HG02678 (cell line): ENCODE measurements at regions not wholly inside any gene's neighbourhood (a gene's known extent, or its start where the extent isn't known, plus 50 kb on each side); places are given as distances from the start of the nearest gene placed in this dataset.
"Not testable (repeated sequence)": the region's sequence is repeated elsewhere in the genome, so short reads cannot be mapped to it uniquely, and the experiment has no call there.

ENCODE experiments used
- ATAC-seq: cut with Tn5 transposase; IDR thresholded peaks from one replicate; pipeline ENCODE4 v1.9.1; 2021; ENCODE audit warnings: mild to moderate bottlenecking, moderate library complexity; ENCODE audit not compliant: unreplicated experiment

DNA sequence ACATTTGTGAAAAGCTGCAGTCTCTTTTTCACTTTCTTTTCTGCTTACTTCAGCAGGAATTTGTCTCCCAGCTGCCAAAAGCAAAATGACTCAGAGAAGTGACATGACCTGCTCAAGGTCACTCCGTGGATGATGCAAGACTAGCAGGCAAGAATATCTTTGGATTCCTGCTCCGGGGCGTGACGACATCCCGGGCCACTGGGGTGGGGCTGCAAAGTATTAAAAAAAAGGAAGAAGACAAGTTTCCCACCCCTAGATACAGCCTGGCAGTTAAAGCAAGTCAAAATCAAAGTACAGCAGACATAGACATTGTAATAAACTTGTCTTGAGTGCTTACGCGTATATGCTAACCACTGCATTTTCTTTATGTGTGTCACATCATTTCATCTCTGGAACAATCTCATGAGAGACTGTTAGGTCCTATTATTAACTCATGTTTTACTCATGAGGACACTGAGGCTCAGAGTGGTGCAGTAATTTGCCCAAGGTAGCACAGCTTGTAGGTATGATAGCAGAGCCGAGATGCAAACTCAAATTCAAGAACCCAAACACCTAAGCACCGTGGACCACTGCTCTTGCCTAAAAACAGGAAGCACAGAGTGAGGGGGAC, 485.2 kb upstream of the PROK2 start:
- ATAC-seq: no peak

DNA sequence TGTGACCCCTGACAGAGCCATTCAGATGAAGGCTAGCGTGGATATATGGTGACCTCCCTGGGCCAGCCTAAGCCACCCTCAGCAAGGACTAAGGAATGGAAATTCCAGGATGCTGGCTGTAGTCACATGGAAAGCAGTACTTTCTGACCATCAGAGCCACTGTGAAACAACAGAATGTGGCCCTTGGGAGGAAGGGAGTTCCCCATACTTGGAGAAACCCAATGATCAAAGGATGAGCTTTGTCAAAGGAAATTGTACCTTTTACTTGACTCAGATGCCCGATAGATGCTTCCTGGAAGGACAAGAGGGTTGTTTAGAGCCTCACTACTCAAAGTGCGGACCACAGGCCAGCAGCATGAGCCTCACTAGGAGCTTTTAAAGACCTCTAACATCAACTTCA, 484.5 kb upstream of the PROK2 start:
- no peak for ATAC-seq

DNA sequence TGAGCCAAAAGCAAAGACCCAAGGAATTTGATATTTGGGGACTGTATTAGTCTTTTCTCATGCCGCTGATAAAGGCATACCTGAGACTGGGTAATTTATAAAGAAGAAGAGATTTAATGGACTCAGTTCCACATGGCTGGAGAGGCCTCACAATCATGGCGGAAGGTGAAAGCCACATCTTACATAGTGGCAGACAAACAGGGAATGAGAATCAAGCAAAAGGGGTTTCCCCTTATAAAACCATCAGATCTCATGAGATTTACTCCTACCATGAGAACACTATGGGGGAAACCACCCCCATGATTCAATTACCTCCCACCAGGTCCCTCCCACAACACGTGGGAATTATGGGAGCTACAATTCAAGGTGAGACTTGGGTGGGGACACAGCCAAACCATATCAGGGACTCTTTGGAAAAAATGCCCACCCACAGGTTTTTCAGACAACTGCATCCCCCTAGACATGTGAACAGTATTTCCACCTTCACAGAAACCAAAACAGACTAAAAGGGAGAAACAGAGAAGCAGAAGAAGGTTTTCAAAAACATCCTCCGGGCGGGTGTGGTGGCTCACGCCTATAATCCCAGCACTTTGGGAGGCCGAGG, 482.1 kb upstream of the PROK2 start:
- ATAC-seq: not testable (repeated sequence)

DNA sequence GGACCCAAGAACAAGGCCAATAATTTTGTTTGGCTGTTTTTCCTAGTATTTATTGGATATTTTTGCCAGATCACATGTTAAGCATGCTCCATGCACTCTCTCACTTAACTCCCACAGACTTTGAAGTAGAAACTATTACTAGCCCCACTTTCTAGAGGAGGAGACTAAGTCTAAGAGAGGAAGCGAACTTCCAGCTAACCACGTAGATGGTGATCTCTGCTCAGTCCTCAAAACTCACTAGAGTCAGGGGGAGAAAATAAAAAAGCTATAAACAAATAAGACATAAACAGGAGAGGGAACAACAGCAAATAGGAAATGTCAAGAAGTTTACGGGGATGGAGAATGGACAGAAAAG, 481.0 kb upstream of the PROK2 start:
- ATAC-seq: peak; percentile 29

DNA sequence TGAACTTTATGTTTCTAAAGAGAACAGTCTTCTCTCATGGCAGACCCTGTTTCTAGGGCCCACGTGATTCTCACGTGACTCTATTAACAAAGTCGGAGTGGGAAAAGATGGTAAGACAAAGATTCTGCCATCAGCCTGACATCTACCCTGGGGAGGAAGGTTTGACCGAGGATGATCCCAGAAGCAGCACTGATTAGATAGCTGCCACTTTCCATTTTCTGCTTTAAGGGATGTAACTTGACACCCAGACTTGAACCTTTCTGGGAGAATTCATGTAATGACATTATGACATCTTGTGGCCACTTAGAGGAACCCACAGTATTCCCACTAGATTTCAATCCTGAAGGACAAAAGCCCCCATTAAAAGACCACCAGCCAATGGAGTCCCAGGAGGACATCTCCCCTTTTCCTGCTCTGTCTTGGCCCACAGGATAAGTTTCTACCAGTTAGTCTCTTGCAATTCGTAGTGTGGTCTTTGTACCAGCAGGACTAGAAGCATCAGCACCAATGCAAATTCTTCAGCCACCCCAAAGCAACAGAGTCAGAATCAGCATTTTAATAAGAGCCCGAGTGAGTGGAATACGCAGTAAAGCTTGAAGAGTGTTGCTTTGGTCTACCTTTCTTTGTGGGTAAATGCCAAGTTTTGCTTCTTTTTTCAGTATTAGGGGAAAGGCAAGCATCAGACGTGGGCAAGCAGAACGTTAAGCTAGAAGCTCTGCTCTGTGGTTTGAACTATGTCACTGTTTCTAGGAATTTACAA, 480.5 kb upstream of the PROK2 start:
- peak; percentile 70 for ATAC-seq

DNA sequence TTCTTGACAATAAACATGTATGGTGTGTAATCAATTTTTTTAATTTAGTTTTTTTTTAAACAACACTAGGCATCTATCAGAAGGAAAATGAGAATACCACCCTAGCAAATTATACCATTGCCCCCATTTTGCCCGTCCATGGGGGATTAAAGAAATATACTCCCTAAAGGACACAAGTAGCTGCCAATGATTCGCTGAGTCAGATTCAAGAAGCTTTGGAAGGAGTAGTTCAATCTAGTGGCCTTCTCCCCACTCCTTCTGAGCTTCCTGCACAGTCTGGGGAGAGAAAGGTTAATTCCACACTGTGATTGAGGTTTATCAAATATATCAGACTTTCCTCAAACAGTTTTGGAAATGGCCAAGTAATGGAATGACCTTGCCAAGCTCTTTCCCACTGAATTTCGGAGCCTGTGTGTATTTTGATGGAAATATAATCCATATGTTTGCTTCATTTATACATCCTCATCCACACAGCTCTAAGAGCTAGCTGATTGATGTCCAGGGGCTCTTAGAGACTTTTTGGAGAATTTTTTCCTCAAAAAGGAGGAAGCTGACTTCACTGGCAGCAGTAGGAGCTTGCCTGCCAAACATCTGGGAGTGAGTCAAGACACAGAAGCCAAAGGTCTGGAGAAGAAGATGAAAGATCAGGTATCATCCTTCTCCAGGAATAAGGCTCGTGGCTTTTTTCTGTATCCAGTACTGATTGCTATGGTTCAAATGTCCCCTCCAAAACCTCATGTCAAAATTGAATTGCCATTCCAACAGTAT, 478.5 kb upstream of the PROK2 start:
- ATAC-seq: no peak

DNA sequence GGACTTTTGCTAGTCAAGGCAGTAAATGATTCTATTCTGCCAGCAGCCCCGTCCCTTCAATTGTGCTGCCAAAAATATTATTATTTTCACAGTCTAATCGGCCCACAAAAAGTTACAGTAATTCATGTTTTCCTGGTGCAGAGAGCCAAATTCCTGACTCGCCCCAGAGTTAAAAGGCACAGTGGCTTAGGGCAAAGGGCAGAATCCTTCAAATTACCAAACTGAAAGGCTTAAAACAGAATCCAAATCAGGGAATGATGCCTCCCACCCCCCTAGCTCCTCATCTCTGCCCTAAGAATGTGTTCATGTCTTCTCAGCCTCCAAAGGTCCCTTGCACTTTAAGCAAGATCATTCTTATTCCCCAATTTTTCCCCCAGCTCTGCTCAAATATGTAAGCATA, 477.8 kb upstream of the PROK2 start:
- no peak for ATAC-seq

DNA sequence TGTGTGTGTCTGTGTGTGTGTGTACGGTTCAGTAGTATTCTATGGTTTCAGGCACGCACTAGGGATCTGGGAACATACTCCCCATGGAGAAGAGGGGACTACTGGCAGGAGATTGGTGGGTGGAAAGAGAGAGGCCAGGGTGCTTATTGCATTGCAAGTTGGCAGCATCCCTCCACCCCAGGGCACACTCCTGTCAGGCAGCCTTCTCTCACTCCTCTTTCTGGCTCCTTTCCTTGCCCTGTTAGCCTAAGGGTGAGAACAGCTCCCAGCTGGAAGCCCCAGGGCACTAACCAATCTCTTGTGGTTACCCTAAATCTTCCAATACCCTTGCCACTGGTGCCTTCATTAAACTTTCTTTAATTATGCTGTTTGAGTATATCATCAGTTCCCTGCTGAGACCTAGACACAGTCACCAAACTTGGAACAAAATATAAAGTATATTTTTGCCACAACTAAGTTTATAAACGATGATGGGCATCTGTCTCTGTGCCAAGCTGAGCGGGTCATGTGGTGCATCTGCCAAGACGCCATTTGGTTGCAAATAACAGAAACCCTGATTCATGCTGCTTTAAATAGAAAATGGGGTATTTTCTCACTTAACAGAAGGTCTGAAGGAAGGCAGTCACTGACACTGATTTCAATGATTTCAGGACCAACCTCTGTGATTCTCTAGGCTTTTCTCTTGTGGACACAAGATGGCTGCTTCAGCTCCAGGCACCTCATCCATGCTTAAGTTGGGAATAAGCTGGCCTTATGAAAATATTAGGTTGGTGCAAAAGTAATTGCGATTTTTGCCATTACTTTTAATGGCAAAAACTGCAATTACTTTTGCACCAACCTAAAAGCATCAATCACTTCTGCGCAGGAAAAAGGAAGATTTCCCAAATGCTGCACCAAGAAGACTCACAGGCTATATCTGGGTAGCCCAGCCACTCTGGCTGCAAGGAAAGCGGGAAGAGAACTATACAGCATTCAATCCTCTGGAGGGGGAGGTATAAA, 476.9 kb upstream of the PROK2 start:
- no peak for ATAC-seq

DNA sequence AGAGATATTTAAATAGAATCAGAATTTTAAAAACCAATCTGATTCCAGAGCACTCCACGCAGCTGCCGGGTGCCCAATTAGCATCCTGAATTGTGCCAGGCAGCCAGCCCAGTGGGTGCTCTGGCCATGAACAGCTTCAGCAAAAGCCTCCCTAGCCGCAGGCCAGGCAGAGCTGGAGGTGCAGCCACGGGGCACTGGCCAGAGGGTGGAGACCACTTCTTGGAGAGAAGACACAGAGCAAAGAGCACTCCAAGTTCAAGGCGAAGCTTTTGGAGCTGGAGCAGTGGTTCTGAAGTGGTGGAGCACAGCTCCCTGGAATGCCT, 475.6 kb upstream of the PROK2 start:
- ATAC-seq: no peak

DNA sequence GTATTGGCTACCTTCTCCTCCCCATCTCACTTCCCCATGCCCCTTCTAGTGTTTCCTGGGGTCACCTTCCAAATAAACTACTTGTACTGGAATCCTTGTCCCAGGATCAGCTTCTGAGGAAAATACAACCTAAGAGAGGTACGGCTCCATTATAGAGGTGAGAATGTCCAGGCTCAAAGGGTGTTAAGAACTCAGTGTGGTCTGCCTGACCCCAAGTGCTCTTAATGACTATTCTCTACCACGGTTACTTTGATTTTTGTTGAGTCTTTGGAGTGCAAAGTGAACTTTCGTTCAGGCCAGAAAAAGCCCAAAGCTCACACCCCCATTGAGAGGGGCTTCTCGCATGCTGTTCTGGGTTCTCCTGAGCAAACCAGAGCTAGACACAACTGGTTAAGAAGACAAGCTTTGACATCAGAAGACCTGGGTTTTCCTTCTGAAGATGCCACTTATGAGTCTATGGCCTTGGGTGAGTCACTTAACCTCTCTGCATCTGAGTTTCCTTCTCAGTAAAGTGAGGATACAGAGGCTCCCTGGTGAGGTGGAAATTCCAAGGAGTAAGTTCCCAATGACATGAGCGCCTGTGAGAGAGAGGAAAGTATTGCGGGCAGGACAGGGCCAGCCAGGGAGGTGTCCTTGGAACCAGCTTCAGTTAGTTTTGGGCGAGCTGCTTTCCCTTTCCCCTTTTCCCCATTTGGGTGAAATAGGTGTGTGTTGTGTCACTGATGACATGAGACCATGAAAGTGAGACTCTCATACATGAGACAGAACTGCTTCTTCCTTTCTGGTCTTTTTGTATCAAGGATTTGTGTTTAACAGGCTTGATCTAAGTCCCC, 475.0 kb upstream of the PROK2 start:
- ATAC-seq: no peak

DNA sequence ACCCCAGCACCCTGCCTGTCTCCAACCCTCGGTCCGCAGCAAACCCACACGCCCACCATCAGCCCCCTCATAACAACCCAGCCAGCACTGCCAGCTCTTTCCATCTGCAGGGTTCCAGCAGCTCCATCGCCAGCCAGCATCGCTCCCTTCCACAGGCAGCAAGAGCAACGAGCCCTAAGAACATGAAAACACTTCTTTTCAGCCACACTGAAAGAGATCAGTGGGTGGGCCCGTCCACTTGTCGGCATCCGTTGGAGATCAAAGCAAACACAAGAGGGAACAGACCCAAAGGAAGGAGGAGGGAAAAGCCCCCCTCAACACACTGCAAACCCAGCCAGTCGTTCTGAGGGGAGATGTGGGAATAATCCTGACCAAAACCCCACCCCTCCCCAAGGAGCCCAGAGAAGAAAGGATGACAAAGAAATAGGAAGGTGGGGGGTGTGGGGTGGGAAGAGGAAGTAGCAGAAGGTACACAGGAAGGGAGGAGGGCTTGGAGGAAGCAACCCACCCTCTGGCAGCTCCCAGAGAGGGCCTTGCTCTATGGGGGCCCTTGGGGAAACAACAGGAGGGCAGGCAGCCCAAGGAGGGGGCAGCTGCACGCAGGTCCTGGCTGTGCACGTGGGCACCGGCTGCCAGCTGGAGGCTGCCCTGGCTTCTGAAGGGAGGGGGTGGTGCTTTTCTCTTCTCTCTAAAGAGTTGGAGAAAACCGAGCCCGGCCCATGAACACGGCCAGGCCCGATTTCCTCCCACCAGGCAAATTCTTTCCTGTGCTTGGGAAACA, 473.6 kb upstream of the PROK2 start:
- no peak for ATAC-seq

DNA sequence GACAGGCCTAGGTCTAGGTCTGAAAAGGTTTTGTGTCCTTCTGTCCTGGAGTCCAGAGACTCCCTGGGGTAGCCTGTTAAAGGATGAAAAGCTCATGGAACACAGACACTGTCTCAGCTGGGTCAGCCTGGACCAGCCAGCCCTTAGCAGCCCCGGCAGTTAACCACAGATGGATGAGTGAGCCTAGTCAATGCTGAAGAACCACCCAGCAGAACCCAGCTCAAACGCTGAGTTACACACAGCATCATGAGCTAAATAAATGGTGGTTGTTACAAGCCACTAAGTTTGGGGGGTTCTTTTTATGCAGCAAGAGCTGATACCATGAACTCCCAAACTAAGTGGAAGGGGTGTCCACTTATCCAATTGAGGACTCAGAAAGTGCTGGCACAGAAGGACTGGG, 472.8 kb upstream of the PROK2 start:
- ATAC-seq: no peak

DNA sequence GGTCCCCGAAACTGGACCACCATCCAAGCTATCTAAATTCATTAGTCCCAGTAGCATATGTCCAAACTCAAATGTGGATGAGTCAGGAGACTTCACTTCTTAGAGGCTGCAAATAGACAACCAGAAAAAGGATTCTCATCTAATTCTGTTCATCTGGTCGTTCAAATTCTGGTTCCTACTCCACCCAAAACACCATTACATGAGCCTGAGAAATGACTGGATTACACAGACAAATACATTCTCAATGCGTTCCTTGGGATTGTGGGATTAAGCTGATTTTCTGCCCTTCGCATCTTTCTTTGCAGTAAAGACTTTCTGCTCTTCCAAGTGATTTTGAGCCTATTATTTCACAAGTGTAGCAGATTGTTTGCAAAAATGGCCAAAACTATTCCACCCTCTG, 472.3 kb upstream of the PROK2 start:
- ATAC-seq: no peak

DNA sequence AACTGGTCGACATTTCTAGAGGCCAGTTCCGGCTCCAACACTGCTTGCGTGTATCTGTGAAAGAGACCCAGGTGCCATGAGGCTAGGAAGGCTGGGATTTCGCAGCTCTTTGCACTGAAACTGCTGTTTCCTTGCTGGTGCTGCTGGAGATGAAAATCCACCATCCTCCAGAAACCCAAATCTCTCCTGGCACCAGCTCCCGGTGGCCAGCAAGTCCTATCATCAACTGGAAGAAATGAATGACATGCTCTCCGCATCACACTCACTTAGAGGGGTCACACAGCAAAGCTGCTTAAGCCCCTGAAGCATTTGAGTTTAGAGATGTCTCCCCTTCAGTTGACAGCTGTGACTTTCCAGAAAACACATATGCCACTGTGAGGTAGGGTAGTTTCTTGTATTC, 471.8 kb upstream of the PROK2 start:
- no peak for ATAC-seq

DNA sequence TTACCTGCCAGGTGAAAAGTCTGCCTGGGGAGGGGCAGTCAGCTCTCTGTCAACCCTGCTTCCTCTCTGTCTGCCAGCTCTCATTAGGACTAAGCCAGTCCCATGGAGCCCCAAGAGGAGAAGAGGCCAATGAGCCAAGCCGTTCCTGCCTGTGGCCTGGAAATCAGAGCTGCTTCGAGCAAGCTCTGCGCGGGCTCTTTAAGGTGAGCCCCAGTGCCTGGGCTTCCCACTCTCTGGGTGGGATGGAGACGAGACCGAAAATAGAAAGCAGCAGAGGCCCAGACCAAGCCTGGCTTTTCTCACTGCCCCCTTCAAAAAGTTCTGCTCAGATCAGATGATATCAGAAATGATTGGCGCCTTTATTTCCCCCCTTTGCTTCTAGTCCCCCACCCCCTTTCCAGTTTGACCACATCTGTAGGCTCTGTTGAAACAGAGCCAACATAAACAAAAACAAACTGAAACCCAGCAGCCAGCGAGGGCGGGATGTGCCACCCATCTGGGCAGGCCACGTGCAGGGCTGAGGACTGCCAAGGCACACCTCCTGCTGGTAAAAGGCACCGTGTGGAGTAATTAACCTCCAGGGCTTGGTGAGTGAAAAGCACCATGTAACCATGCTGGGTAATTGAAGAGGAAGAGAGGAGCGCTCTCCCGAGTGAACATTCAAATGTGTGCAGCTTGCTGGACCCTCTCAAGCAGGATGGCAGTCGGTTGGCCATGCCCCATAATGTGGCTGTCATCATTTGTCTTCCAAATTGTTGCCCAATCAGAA, 471.0 kb upstream of the PROK2 start:
- ATAC-seq: peak; percentile 76

DNA sequence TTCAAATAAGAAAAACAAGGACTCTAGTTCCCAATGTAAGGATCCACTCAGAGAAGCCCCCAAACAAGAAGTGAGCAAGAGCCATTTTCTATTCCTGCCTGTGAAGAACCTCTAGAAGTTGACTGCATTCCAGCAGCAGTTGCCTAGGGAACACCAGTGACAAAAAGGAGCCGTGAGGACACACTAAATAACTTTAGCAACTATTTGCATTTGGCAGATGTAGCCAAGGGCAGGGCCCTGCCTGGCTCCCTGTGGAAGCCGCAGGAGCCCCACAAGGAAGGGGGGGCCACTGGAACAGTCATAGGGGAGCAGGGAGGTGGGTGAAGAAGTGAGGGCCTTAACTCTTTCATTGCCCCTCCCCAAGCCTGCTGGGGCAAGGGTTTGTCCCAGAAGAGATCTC, 470.2 kb upstream of the PROK2 start:
- ATAC-seq: no peak

DNA sequence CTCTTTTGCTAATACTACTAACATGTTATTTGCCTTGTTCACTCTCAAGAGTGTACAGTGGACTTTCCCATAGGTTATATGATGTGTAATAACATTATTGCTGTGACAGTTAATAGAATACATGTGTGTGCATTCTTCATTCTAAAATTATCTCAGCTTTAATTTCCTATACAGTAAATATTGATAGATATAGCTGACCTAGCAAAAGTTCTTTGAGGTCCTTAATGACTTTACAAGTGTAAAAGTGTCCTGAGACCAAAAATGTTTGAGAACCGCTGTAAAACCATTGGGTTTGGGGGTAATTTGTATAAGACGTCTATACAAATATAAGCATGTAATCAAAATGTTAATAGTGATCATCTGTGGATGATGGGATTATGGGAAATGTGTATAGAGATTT, 469.5 kb upstream of the PROK2 start:
- ATAC-seq: no peak

DNA sequence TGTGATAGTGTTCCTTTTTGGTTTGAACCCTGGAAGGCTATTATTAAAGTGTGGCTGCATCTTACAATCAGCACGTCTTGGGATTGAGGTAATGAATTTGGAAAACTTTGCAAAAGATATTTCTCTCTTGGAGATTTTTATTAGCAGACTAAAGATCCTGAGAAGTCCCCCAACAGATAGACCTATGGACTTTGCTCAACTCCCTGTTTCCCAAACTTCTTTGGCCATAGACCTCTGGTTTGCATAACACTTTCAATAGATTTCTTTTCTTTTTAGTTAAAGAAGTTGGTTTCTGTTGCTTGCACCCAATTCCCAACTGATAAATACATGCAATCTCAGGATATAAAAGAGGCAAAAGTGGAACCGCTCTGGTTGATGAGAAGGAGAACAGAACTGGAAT, 465.8 kb upstream of the PROK2 start:
- no peak for ATAC-seq
